GM12801 (cell line): ENCODE measurements at regions not wholly inside any gene's neighbourhood (a gene's known extent, or its start where the extent isn't known, plus 50 kb on each side); places are given as distances from the start of the nearest gene placed in this dataset.

Source experiments
- CTCF ChIP-seq: IDR thresholded peaks from one replicate; pipeline ENCODE4 v1.5.1; 2011; ENCODE audit warnings: control low read depth; ENCODE audit not compliant: insufficient read length; ENCODE audit errors: extremely low read depth

- TF ChIP-seq CTCF, result no peak
Observed at GRCh38 chr15:93703092-93703739, 528.1 kb upstream of the MCTP2 start.

GRCh38 chr15:93700051-93700450 lies 531.3 kb upstream of the MCTP2 start:
- no peak for TF ChIP-seq CTCF

GRCh38 chr15:93694033-93694432 lies 537.3 kb upstream of the MCTP2 start:
- no peak for TF ChIP-seq CTCF

- TF ChIP-seq CTCF, result no peak
Observed at GRCh38 chr15:93683651-93684050, 547.7 kb upstream of the MCTP2 start.

- no peak for TF ChIP-seq CTCF
Observed at GRCh38 chr15:93671387-93671943, 559.9 kb upstream of the MCTP2 start.

GRCh38 chr15:93670931-93671330 lies 560.4 kb upstream of the MCTP2 start:
- no peak for TF ChIP-seq CTCF

- no peak for TF ChIP-seq CTCF
Observed at GRCh38 chr15:93664213-93664956, 567.0 kb upstream of the MCTP2 start.
